ENCODE measurements at regions not wholly inside any gene's neighbourhood (a gene's known extent, or its start where the extent isn't known, plus 50 kb on each side); places are given as distances from the start of the nearest gene placed in this dataset.

- TF ChIP-seq CREM (CRISPR knock-in tag; IDR thresholded peaks at IDR 0.05) (no peak), CTCF (IDR thresholded peaks at IDR 0.05) (no peak), E2F4 (CRISPR knock-in tag; IDR thresholded peaks at IDR 0.05; ENCODE audit: borderline replicate concordance, low read depth) (no peak)
Measured at GRCh38 chr4:144507311-144508101, 138.4 kb upstream of the HHIP start.

Data from WTC11 (cell line).